HG03432 (cell line): ENCODE measurements at regions not wholly inside any gene's neighbourhood (a gene's known extent, or its start where the extent isn't known, plus 50 kb on each side); places are given as distances from the start of the nearest gene placed in this dataset.
"Not testable (repeated sequence)": the region's sequence is repeated elsewhere in the genome, so short reads cannot be mapped to it uniquely, and the experiment has no call there.

Source experiments
- ATAC-seq: cut with Tn5 transposase; IDR thresholded peaks from one replicate; pipeline ENCODE4 v1.9.1; 2021; ENCODE audit warnings: mild to moderate bottlenecking, moderate library complexity; ENCODE audit not compliant: unreplicated experiment

GRCh38 chr4:162761965-162762364 lies 404.7 kb downstream of the NAF1 start:
- no peak for ATAC-seq

DNA sequence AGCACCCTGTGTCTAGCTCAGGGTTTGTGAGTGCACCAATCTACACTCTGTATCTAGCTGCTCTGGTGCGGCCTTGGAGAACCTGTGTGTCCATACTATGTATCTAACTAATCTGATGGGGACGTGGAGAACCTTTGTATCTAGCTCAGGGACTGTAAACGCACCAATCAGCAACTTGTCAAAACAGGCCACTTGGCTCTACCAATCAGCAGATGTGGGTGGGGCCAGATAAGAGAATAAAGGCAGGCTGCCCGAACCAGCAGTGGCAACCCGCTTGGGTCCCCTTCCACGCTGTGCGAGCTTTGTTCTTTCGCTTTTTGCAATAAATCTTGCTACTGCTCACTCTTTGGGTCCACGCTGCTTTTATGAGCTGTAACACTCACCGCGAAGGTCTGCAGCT lies 426.5 kb downstream of the NAF1 start:
- not testable (repeated sequence) for ATAC-seq

DNA sequence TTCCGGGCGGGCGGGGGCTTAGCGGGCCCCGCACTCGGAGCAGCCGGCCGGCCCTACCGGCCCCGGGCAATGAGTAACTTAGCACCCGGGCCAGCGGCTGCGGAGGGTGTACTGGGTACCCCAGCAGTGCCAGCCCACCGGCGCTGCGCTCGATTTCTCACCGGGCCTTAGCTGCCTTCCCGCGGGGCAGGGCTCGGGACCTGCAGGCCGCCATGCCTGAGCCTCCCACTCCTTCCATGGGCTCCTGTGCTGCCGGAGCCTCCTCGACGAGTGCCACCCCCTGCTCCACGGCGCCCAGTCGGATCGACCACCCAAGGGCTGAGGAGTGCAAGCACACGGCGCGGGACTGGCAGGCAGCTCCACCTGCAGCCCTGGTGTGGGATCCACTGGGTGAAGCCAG lies 427.1 kb downstream of the NAF1 start:
- ATAC-seq, result not testable (repeated sequence)

GRCh38 chr4:162732876-162733275 lies 433.8 kb downstream of the NAF1 start:
- no peak for ATAC-seq

- no peak for ATAC-seq
These were observed 438.9 kb downstream of the NAF1 start for GRCh38 chr4:162727766-162728165.

GRCh38 chr4:162727232-162727631 lies 439.5 kb downstream of the NAF1 start:
- no peak for ATAC-seq

DNA sequence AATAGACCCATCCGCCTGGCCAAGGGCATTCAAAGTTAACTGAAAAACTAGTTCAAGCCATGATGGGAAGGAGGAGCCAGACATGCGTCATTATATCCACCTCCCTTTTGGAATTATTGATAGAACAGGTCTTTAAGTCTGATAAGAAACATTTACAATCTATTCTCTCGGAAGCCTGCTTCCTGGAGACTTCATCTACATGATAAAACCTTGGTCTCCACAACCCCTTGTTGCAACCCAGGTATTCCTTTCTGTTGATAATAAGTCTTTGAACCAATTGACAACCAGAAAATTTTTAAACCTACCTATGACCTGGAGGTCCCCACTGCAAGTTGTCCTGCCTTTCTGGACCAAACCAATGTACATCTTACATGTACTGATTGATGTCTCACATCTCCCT lies 451.3 kb downstream of the NAF1 start:
- ATAC-seq, result no peak

- ATAC-seq, result peak; percentile 93
These were observed 458.7 kb downstream of the NAF1 start for GRCh38 chr4:162707962-162708361.

DNA sequence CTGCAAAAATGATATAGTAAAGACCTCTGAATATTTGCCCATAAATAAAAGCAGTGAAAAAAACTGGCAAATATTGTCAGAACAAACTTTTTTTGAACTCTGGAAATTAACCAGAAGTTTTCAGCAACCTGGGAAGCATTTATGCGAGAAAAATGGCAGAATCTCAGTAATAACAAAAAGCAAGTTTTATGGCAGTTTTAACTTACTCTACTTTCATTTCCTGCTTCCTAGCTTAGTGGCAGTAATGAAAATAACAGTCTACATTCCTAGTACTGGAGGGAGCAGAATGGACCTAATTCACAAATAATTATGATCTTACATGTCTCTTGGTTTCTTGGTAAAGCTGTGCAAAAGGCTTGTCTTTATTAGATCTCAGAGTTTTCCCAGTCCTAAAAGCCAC lies 460.1 kb downstream of the NAF1 start:
- ATAC-seq, result no peak

DNA sequence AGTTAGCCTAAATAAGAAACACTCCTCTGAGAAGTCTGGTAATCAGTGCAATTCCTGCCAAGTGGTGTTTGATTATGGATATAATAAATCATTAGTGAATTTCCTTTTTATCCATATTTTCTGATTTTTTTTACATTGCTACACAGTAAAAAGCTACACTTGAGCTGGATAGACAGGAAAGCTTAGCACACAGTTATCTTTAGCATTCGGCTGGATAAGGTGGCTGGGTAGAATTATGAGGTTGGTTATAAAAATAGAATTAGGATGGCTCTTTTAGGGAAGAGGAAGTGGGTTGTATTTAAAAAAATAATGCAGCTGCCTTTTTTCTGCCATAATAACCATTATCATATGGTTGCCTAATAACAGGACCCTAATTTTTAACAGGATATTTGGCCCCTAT lies 460.6 kb downstream of the NAF1 start:
- ATAC-seq, result no peak

DNA sequence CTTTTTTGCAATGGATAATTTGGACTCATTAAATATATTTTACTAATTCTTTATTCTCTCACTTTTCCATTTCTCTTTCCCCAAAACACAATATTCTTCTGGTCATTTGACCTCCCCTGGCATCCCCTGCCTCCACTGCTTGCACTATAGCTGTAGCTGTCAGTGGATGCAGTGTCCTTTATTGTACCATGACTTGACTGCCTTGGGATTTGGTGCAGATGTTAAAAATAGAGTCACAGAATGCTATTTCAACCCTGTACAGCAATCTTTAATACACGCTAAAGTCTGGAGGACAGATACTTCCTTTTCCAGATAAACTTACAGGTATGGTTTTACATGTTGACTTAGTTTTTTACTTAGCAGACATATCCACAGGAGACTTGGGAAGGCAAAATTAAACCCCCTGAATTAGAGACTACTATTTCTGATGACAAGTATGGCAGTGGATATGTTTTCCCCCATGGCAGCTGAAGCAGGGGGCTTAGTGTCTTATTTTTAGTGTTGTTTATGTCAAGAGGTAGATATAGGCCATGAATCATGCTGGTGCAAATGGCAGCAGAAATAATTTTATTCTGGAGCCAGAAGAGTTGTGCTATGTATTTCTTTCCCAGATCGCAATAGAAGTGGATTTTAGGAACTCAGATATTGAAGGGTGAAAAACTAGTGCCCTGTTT lies 461.4 kb downstream of the NAF1 start:
- ATAC-seq, result no peak

DNA sequence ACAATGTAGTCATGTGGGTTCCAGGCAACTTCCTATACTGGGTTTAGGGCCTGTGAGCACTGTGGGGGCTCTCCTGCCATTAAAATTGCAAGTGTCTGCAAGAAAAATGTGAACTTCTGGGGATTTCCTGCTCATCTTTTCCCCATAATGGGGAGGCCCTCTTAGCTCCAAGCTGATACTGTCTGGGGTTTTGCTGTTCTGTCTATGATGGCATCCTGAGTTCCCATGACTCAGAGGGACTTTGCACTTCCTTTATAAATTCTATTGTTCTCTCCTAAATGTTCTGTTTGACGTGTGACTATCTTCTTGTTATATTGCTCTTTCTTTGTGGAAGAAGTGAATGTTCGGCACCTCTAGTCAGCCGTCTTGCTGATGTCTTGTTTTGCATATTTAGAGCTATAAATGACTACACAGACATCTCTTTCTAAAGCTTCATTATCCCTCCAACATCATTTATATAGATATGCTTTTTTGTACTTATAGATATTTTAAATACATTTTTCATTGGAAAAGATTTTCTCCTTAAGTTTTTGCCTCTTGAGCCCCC lies 465.8 kb downstream of the NAF1 start:
- ATAC-seq, result peak; percentile 58

DNA sequence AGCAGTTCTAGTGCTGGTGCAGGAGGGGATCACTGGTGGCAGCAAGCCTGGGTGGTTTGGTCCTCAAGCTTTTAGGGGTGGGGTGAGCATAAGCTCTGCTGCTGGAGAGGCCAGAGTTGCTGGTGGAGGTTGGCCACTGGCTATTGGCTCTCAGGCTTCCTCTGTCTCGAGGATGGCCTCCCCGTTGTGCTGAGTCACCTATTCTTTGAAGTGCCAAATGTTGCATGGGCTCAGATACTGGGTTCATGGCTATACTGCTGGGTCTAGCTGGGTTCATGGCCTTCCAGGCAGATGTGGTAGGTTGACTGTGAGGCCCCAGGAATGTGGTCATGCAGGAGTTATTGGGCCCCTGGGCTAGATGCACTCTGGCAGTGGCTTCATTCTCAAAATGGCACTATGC lies 466.3 kb downstream of the NAF1 start:
- ATAC-seq, result peak; percentile 17

DNA sequence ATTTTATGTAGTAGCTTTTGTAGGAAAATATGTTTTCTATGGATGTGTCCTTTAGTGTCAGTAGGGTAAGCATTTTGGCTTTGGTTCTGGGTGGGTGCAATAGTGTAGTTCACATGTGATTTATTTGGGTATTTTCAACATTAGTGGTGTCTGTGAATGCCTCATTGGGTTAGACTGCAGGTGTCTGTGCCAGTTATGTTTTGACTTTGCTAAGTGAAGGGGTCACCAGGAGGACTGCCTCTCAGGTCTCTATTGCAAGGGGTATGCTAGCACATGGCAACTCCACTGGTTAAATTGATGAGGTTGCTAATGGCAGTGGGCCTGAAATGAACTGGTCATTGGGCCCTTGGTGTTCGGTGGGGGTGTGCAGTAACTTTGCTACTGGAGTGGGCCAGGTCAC lies 467.1 kb downstream of the NAF1 start:
- no peak for ATAC-seq

- no peak for ATAC-seq
These were observed 481.3 kb downstream of the NAF1 start for GRCh38 chr4:162685410-162685809.

GRCh38 chr4:162684998-162685397 lies 481.7 kb downstream of the NAF1 start:
- ATAC-seq, result no peak

DNA sequence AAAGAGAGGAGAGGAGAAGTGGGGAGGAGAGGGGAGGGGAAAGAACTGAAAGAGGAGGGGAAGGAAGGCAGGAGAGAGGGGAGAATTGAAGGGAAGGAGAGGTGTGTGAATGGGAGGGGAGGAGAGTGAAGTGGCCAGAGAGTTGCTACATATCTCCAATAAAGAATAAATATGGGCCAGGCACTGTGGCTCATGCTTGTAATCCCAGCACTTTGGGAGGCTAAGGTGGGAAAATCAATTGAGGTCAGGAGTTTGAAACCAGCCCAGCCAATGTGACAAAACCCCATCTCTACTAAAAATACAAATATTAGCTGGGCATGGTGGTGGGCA lies 482.4 kb downstream of the NAF1 start:
- no peak for ATAC-seq

DNA sequence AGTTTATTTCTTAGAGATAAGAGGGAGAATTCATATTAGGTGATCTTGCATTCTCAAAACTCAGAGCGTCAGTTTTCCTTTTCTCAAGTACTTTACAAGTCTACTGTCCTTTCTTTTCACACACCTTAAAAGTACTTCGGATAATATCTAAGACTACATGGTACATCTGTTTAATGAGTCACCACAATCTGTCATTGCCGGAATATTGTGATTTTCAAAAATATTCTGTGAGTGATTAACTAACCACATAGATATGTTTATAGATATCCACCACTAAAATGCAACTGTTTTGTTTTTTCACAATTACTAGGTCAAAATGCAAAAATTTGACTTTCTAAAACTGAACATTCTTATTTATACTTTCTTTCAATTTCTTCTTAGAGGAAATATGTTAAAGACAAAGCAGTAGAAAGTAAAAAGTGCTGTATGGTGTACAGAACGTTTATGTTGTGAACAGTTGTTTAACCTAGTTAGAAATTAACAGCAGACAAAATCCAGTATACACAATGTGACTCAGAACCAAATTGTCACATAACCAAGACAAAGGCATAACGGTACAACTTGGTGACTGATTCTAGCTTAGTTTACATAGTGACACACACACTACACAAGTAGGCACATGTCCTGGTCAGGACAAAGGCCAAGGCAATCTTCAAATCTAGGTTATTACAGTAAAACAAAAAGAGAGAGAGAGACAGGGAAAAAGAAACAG lies 482.9 kb downstream of the NAF1 start:
- peak; percentile 95 for ATAC-seq

GRCh38 chr4:162682651-162683050 lies 484.0 kb downstream of the NAF1 start:
- no peak for ATAC-seq

DNA sequence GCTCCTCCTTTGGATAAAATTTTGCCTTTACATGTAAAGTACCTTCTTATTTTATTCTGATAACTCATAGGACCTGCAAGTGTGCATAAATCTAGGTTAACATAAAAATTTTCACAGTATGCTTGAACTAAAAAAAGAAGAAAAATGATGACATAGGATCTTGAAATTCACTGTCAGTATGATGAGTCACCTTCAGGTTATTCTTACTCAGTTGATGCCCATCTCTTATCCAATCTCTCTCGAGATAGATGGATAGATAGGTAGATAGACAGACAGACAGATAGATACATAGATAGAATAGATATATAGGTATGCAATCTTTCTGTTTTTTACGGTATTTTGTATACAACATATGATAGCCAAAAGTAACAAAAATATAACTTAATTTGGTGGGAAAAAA lies 485.5 kb downstream of the NAF1 start:
- no peak for ATAC-seq

DNA sequence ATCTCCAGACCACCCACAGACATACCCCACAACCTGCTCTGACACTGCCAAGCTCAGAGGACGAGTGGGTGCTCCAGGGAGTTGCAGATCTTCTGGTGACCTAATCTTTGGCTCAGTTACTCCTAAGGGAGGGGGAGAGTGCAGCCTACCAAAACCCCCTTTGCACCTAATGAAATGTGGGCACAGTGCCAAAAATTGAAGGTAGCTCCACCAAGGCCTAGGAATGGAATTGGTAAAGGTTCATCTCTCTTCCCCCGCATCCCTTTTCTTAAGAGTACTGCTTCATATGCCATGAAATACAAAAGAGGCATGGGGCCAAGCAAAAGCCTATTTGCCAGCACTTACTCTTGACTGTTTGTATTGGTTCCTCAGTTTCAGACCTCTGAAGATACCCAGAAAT lies 491.0 kb downstream of the NAF1 start:
- no peak for ATAC-seq

GRCh38 chr4:162661913-162662312 lies 498.1 kb upstream of the FSTL5 start:
- ATAC-seq, result peak; percentile 71

DNA sequence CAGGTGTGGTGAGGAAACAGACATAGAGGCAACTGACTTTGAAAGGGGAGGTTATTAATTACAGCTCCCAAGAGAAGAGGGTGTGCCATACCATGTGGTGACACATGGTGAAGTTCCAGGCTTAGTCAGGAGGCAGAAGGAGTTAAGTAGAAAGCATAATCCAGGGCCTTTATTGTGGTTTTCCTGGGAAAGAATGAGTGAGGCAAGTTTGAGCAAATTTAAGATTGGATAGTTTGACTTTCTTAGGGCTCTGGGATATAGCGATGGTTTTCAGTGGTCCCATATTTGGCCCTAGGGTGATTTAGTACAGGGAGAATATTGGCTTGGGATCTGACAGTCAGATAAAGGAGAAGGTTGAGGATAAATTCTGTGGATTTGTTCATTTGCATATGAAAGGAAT lies 495.9 kb upstream of the FSTL5 start:
- ATAC-seq, result no peak
